Activated naive CD8-positive, alpha-beta T cell treated with anti-CD3 and anti-CD28 coated beads, Interleukin-2, amount 10 ng/mL, durations not matched to agents 7 days and 5 days (primary cell): ENCODE measurements at regions not wholly inside any gene's neighbourhood (a gene's known extent, or its start where the extent isn't known, plus 50 kb on each side); places are given as distances from the start of the nearest gene placed in this dataset.
"Not testable (repeated sequence)": the region's sequence is repeated elsewhere in the genome, so short reads cannot be mapped to it uniquely, and the experiment has no call there.

Experiments
- ATAC-seq: fragments of 150-1000 bp; cut with Tn5 transposase; one replicate; pipeline ENCODE4 v1.10.0; 2021; ENCODE audit warnings: low read depth, moderate library complexity
- POLR2A ChIA-PET: fragments of 350-600 bp; sonication (Branson Sonifier 250); formaldehyde crosslinking; loops from one replicate; lab custom pipeline; 2021; ENCODE audit warnings: antibody characterized with exemption; lab: Charles Lee
- DNase-seq: peaks from one replicate; pipeline ENCODE4 v3.0.0; 2021
- H3K27ac Mint-ChIP-seq: one replicate; pipeline ENCODE4 v1.8.0; 2022; ENCODE audit warnings: mild to moderate bottlenecking, mixed read lengths
- H3K27me3 Mint-ChIP-seq: one replicate; pipeline ENCODE4 v1.8.0; 2022; ENCODE audit warnings: mild to moderate bottlenecking, moderate library complexity, mixed read lengths
- H3K36me3 Mint-ChIP-seq: one replicate; pipeline ENCODE4 v1.8.0; 2021; ENCODE audit warnings: mild to moderate bottlenecking, mixed read lengths
- H3K4me1 Mint-ChIP-seq: one replicate; pipeline ENCODE4 v1.8.0; 2021; ENCODE audit warnings: mixed read lengths
- H3K4me3 Mint-ChIP-seq: one replicate; pipeline ENCODE4 v1.8.0; 2022; ENCODE audit warnings: mild to moderate bottlenecking, moderate library complexity, mixed read lengths
- H3K9me3 Mint-ChIP-seq: one replicate; pipeline ENCODE4 v1.8.0; 2021; ENCODE audit warnings: mixed read lengths

GRCh38 chr4:110348711-110349383, 127.1 kb upstream of the ENPEP start:
- Mint-ChIP-seq H3K27ac (no peak overlapping the region), H3K27me3 (peaks cover 7% of the 10 kb centered on the region), H3K36me3 (no peaks in the 10 kb centered on the region), H3K4me3 (no peak overlapping the region), H3K9me3 (no peaks in the 10 kb centered on the region), H3K4me1 (no peaks in the 10 kb centered on the region)
- POLR2A ChIA-PET, result no interaction called here
- ATAC-seq (no peak), DNase-seq (no peak)

DNA sequence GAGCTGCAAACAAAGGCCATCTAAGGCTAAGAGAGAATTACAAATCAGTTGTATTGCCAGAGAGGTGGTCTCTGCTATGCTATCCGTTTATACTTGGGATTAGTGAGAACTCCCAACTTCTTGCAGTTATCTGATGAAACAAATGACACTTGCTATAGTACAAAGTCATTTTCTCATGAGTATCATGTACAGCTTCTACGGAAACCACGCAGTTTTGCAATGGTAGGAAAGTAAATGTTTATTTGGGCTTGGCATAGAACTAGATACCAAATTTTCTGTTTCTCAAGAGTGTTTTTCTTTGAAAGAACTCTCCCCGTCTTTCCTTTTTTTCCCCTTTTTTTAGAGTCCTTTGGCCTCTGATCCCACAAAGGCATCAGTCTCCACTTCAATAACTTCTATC, 128.2 kb upstream of the ENPEP start:
- Mint-ChIP-seq H3K9me3 (no peaks in the 10 kb centered on the region), H3K4me1 (no peaks in the 10 kb centered on the region), H3K27ac (no peak overlapping the region), H3K27me3 (peaks cover 2% of the 10 kb centered on the region), H3K4me3 (no peak overlapping the region), H3K36me3 (no peaks in the 10 kb centered on the region)
- ATAC-seq (no peak), DNase-seq (no peak)
- POLR2A ChIA-PET, result no interaction called here

DNA sequence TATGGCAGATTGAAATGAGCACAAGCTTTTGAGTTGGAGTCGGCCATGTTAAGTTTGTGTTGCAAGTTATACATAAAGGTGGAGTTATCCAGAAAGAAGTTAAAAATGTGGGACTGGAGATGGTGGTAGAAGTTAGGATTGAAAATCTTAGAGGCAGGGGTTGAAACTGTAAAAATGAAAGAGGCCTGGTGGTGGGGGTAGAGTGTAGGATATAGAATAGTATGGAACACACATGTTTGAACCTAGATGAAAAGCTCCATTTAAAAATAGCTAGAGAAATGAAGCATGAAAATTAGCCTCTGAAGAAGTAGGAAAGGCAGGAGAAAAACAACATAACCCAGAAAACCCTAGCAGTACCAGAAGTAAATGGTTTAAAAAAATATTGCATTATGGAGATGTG, 131.8 kb upstream of the ENPEP start:
- POLR2A ChIA-PET, result no interaction called here
- Mint-ChIP-seq H3K27me3 (peaks cover 8% of the 10 kb centered on the region), H3K4me1 (no peaks in the 10 kb centered on the region), H3K27ac (no peak overlapping the region), H3K9me3 (no peaks in the 10 kb centered on the region), H3K4me3 (no peak overlapping the region), H3K36me3 (no peaks in the 10 kb centered on the region)
- DNase-seq (no peak), ATAC-seq (no peak)

GRCh38 chr4:110343534-110343933, 132.4 kb upstream of the ENPEP start:
- Mint-ChIP-seq H3K9me3 (no peaks in the 10 kb centered on the region), H3K36me3 (no peaks in the 10 kb centered on the region), H3K27ac (no peak overlapping the region), H3K4me1 (no peaks in the 10 kb centered on the region), H3K27me3 (peaks cover 12% of the 10 kb centered on the region), H3K4me3 (no peak overlapping the region)
- ATAC-seq (no peak), DNase-seq (no peak)
- POLR2A ChIA-PET, result no interaction called here

DNA sequence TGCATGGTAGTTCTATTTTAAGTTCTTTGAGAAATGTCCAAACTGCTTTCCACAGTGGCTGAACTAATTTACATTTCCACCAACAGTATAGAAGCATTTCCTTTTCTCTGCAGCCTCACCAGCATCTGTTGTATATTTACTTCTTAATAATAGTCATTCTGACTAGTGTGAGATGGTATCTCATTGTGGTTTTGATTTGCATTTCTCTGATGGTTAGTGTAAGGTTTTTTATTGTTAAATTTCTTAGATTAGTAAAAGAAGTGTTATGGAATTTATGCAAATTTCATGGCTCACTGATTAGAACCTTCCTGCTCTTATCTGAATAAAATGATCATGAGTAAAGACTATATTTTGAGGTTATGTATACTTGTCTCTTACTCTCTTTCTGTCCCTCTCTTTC, 134.8 kb upstream of the ENPEP start:
- H3K27ac Mint-ChIP-seq, DNase-seq, POLR2A ChIA-PET, ATAC-seq, H3K36me3 Mint-ChIP-seq, H3K4me1 Mint-ChIP-seq, H3K4me3 Mint-ChIP-seq, H3K9me3 Mint-ChIP-seq: not testable (repeated sequence)
- peaks cover 26% of the 10 kb centered on the region for H3K27me3 Mint-ChIP-seq

GRCh38 chr4:110335399-110335798, 137.0 kb upstream of the ELOVL6 start:
- H3K4me1 Mint-ChIP-seq, result no peaks in the 10 kb centered on the region
- peaks cover 26% of the 10 kb centered on the region for H3K27me3 Mint-ChIP-seq
- POLR2A ChIA-PET, result no interaction called here
- ATAC-seq, result no peak
- no peaks in the 10 kb centered on the region for H3K9me3 Mint-ChIP-seq
- no peak for DNase-seq
- H3K4me3 Mint-ChIP-seq, result no peak overlapping the region
- H3K27ac Mint-ChIP-seq, result no peak overlapping the region
- no peaks in the 10 kb centered on the region for H3K36me3 Mint-ChIP-seq

GRCh38 chr4:110332483-110332882, 134.1 kb upstream of the ELOVL6 start:
- Mint-ChIP-seq H3K36me3 (no peaks in the 10 kb centered on the region), H3K4me3 (no peak overlapping the region), H3K27ac (no peak overlapping the region), H3K27me3 (peaks cover 14% of the 10 kb centered on the region), H3K4me1 (no peaks in the 10 kb centered on the region), H3K9me3 (peaks cover 6% of the 10 kb centered on the region)
- ATAC-seq, result no peak
- DNase-seq, result no peak
- POLR2A ChIA-PET, result no interaction called here

DNA sequence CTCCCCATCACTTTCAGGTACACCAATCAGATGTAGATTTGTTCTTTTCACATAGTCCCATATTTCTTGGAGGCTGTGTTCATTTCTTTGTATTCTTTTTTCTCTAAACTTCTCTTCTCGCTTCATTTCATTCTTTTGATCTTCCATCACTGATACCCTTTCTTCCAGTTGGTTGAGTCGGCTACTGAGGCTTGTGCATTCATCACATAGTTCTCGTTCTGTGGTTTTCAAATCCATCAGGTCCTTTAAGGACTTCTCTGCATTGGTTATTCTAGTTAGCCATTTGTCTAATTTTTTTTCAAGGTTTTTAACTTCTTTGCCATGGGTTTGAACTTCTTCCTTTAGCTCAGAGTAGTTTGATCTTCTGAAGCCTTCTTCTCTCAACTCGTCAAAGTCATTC, 128.0 kb upstream of the ELOVL6 start:
- H3K4me3 Mint-ChIP-seq, POLR2A ChIA-PET, H3K9me3 Mint-ChIP-seq: not testable (repeated sequence)

GRCh38 chr4:110310795-110311194, 112.4 kb upstream of the ELOVL6 start:
- POLR2A ChIA-PET, result no interaction called here
- ATAC-seq (no peak), DNase-seq (no peak)
- Mint-ChIP-seq H3K4me3 (no peak overlapping the region), H3K36me3 (no peaks in the 10 kb centered on the region), H3K4me1 (no peaks in the 10 kb centered on the region), H3K27ac (no peak overlapping the region), H3K9me3 (no peaks in the 10 kb centered on the region), H3K27me3 (peaks cover 7% of the 10 kb centered on the region)

More for the DNA sequence above, 128.0 kb upstream of the ELOVL6 start:
- not testable (repeated sequence) for H3K27ac Mint-ChIP-seq, H3K4me1 Mint-ChIP-seq, H3K36me3 Mint-ChIP-seq, H3K27me3 Mint-ChIP-seq, DNase-seq, ATAC-seq

- no peak for ATAC-seq
- no peak overlapping the region for H3K4me3 Mint-ChIP-seq
- peaks cover 7% of the 10 kb centered on the region for H3K27me3 Mint-ChIP-seq
- POLR2A ChIA-PET, result no interaction called here
- no peaks in the 10 kb centered on the region for H3K36me3 Mint-ChIP-seq
- H3K9me3 Mint-ChIP-seq, result no peaks in the 10 kb centered on the region
- no peak for DNase-seq
- H3K27ac Mint-ChIP-seq, result no peak overlapping the region
- H3K4me1 Mint-ChIP-seq, result no peaks in the 10 kb centered on the region
Measured at GRCh38 chr4:110309675-110310074, 111.3 kb upstream of the ELOVL6 start.

GRCh38 chr4:110306303-110306702, 107.9 kb upstream of the ELOVL6 start:
- Mint-ChIP-seq H3K27ac (no peak overlapping the region), H3K27me3 (peaks cover 10% of the 10 kb centered on the region), H3K36me3 (no peaks in the 10 kb centered on the region), H3K9me3 (no peaks in the 10 kb centered on the region), H3K4me3 (no peak overlapping the region), H3K4me1 (no peaks in the 10 kb centered on the region)
- DNase-seq (no peak), ATAC-seq (no peak)
- POLR2A ChIA-PET, result no interaction called here

DNA sequence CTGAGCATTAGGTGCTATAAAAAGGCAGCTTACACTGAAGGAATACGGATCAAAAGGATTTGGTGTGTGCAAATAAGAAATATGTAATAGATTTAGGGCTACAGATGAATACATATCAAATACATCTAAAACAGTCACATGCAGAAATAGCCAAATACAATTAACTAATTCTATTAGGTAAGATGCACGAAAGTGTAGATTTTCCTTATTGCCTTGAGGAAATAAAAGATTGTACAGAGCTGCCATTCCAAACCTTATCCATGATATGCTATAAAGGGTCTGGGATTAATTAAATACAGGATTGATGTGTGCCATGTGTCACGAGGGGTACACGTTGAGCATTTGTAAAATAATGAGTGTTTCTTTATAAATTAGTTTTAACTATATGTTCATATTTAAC, 107.0 kb upstream of the ELOVL6 start:
- Mint-ChIP-seq H3K27ac (no peak overlapping the region), H3K36me3 (no peaks in the 10 kb centered on the region), H3K4me3 (no peak overlapping the region), H3K4me1 (no peaks in the 10 kb centered on the region), H3K9me3 (no peaks in the 10 kb centered on the region), H3K27me3 (peaks cover 10% of the 10 kb centered on the region)
- ATAC-seq, result no peak
- POLR2A ChIA-PET, result no interaction called here
- DNase-seq, result no peak

DNA sequence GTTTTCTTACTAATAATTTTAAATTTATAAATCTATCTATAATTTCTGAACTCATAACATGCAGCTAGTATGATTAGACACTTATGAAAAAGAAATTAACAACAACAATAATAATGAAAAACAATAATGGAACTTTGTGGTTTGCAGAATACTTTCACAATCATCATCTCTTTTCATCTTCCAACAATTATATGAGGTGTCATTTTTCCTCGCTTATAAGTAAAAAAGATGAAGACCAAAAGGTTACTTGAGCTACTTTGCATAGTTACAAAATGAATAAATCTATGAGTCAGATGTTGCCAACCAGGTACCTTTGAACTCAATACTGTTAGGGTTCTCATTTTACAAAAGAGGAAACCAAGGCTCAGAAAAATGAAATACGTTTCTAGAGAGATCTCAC, 98.5 kb upstream of the ELOVL6 start:
- no peak for DNase-seq
- POLR2A ChIA-PET, result no interaction called here
- no peaks in the 10 kb centered on the region for H3K36me3 Mint-ChIP-seq
- no peaks in the 10 kb centered on the region for H3K9me3 Mint-ChIP-seq
- no peak for ATAC-seq
- H3K27ac Mint-ChIP-seq, result no peak overlapping the region
- H3K4me1 Mint-ChIP-seq, result no peaks in the 10 kb centered on the region
- no peak overlapping the region for H3K4me3 Mint-ChIP-seq
- peaks cover 18% of the 10 kb centered on the region for H3K27me3 Mint-ChIP-seq

DNA sequence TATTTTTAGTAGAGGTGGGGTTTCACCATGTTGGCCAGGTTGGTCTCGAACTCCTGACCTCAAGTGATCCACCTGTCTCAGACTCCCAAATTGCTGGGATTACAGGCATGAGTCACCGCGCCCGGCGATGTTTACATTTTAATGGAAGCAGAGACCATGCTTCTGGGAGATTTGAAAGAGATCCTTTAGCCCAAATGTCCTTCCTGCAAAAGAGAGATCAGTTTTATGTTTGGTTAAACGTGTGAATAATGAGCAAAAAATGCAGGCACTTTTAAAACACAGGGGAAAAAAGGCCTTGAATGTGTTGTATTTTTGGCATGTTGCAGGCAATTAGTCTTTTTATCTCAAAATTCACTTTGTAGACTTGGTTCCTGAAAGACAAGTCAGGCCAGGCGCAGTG, 95.8 kb upstream of the ELOVL6 start:
- Mint-ChIP-seq H3K4me1 (no peaks in the 10 kb centered on the region), H3K4me3 (no peak overlapping the region), H3K27me3 (peaks cover 26% of the 10 kb centered on the region), H3K9me3 (no peaks in the 10 kb centered on the region), H3K36me3 (no peaks in the 10 kb centered on the region), H3K27ac (no peak overlapping the region)
- no peak for ATAC-seq
- no peak for DNase-seq
- POLR2A ChIA-PET, result no interaction called here
